GM12878 (cell line): ENCODE measurements at regions not wholly inside any gene's neighbourhood (a gene's known extent, or its start where the extent isn't known, plus 50 kb on each side); places are given as distances from the start of the nearest gene placed in this dataset.

ENCODE experiments used
- ATAC-seq: fragments of 200-7000 bp; cut with Tn5 transposase; 3 replicates; pipeline ENCODE4 v1.9.1; 2020; ENCODE audit warnings: mild to moderate bottlenecking, moderate library complexity
- BruUV-seq: library from RNA; stranded (reverse); fragments of 400-500 nt; replicated peaks from 2 replicates; lab custom pipeline; 2021; lab: Mats Ljungman, UMichigan
- CTCF ChIA-PET: fragments of 300-600 bp; sonication (Branson Sonifier 250); formaldehyde crosslinking; extraction: SDS; loops from one replicate; lab custom pipeline; 2021; ENCODE audit warnings: inconsistent platforms; lab: Yijun Ruan, JAX
- POLR2A ChIA-PET: fragments of 350-600 bp; formaldehyde crosslinking; extraction: SDS; loops from one replicate; lab custom pipeline; 2021; ENCODE audit warnings: inconsistent platforms; lab: Charles Lee
- RAD21 ChIA-PET: fragments of 300-600 bp; sonication (Branson Sonifier 250); formaldehyde crosslinking; loops from one replicate; lab custom pipeline; 2023; ENCODE audit warnings: antibody characterized with exemption; ENCODE audit not compliant: unreplicated experiment; lab: Charles Lee
- SMC1A ChIA-PET: fragments of 300-600 bp; sonication (Branson Sonifier 250); formaldehyde crosslinking; loops from one replicate; lab custom pipeline; 2023; ENCODE audit not compliant: unreplicated experiment, uncharacterized antibody; lab: Charles Lee
- DNase-seq: peaks from one replicate; pipeline ENCODE4 v3.0.0-alpha.2; 2011; ENCODE audit warnings: low read depth, low spot score
- FAIRE-seq: peaks from 3 replicates; lab custom pipeline; 2011; peaks lifted over from hg19 to GRCh38; lab: Jason Lieb, UNC
- H2AFZ ChIP-seq: 2 replicates; pipeline ENCODE4 v1.6.0; 2011; ENCODE audit warnings: low read depth, low read length, control low read depth; ENCODE audit not compliant: control insufficient read depth
- H3K27ac ChIP-seq: 2 replicates; pipeline ENCODE4 v1.5.1; 2011; ENCODE audit warnings: control low read depth; ENCODE audit not compliant: control insufficient read depth, insufficient read depth
- H3K27me3 ChIP-seq, 2 experiments: replicated peaks in 1 of 2; 2 replicates each; pipeline versions ENCODE4 v1.6.0 to v1.6.1; 2011; ENCODE audit warnings: low read length in 1 of 2; ENCODE audit not compliant: control insufficient read depth in 2 of 2, insufficient read depth in 2 of 2
- H3K36me3 ChIP-seq, 2 experiments: 2 replicates each; pipeline ENCODE4 v1.5.1; 2011; ENCODE audit warnings: low read length in 1 of 2; ENCODE audit not compliant: control insufficient read depth in 2 of 2, insufficient read depth in 2 of 2
- H3K4me1 ChIP-seq: 2 replicates; pipeline ENCODE4 v1.6.1; 2011; ENCODE audit warnings: mild to moderate bottlenecking, low read length, moderate library complexity, mixed read lengths; ENCODE audit not compliant: control insufficient read depth, insufficient read depth
- H3K4me2 ChIP-seq: 2 replicates; pipeline ENCODE4 v1.6.0; 2011; ENCODE audit warnings: control low read depth; ENCODE audit not compliant: control insufficient read depth, insufficient read depth
- H3K4me3 ChIP-seq: fragments of 200-600 bp; sonication (generic); 2 replicates; pipeline ENCODE4 v1.5.1; 2016
- H3K79me2 ChIP-seq: 2 replicates; pipeline ENCODE4 v1.6.0; 2011; ENCODE audit warnings: low read length; ENCODE audit not compliant: control insufficient read depth, insufficient read depth
- H3K9ac ChIP-seq: 2 replicates; pipeline ENCODE4 v1.8.0; 2011; ENCODE audit warnings: low read length, control low read depth, mixed read lengths; ENCODE audit not compliant: control insufficient read depth, insufficient read depth
- H3K9me3 ChIP-seq: replicated peaks from 3 replicates; pipeline ENCODE4 v1.5.1; 2011; ENCODE audit warnings: mild to moderate bottlenecking, low read length; ENCODE audit not compliant: control insufficient read depth, insufficient read depth
- H4K20me1 ChIP-seq: 2 replicates; pipeline ENCODE4 v1.6.0; 2011; ENCODE audit not compliant: control insufficient read depth, insufficient read depth
- BCL11A ChIP-seq: IDR thresholded peaks from 2 replicates; pipeline ENCODE4 v1.6.1; 2011; ENCODE audit warnings: low read depth, low read length
- CEBPB ChIP-seq, 2 experiments: fragments of 150-350 bp in 1 of 2; IDR thresholded peaks; 2 replicates each; pipeline ENCODE4 v1.6.1; 2012 to 2014; ENCODE audit warnings: low read depth in 2 of 2, low read length in 2 of 2, borderline replicate concordance in 1 of 2, inconsistent platforms in 1 of 2
- CHD2 ChIP-seq: IDR thresholded peaks from 2 replicates; pipeline ENCODE4 v1.6.1; 2011; ENCODE audit warnings: low read depth, low read length, improper control_type of control experiment, borderline replicate concordance
- FOS ChIP-seq: IDR thresholded peaks from 3 replicates; pipeline ENCODE4 v1.6.1; 2011; ENCODE audit warnings: borderline replicate concordance; ENCODE audit not compliant: insufficient read length; ENCODE audit errors: extremely low read depth
- IKZF1 ChIP-seq: fragments of 450-650 bp; conservative IDR thresholded peaks from 2 replicates; pipeline ENCODE4 v1.6.1; 2017; ENCODE audit warnings: antibody characterized with exemption, mild to moderate bottlenecking
- JUNB ChIP-seq: IDR thresholded peaks from 2 replicates; pipeline ENCODE4 v1.6.1; 2016; ENCODE audit warnings: antibody characterized with exemption, mild to moderate bottlenecking
- LARP7 ChIP-seq: fragments of 450-650 bp; IDR thresholded peaks from 2 replicates; pipeline ENCODE4 v1.6.1; 2017; ENCODE audit warnings: mild to moderate bottlenecking
- MEF2A ChIP-seq: IDR thresholded peaks from 2 replicates; pipeline ENCODE4 v1.6.1; 2011; ENCODE audit warnings: low read depth, mild to moderate bottlenecking, low read length, moderate library complexity; ENCODE audit not compliant: insufficient read depth
- MYB ChIP-seq: fragments of 150-350 bp; IDR thresholded peaks from 2 replicates; pipeline ENCODE4 v1.6.1; 2014; ENCODE audit warnings: mild to moderate bottlenecking, low read depth, low read length, borderline replicate concordance
- RB1 ChIP-seq: fragments of 450-650 bp; formaldehyde crosslinking; IDR thresholded peaks from 2 replicates; pipeline ENCODE4 v1.6.1; 2017; ENCODE audit warnings: mild to moderate bottlenecking, borderline replicate concordance
- RCOR1 ChIP-seq: conservative IDR thresholded peaks from 2 replicates; pipeline ENCODE4 v1.6.1; 2012; ENCODE audit warnings: low read depth, low read length, improper control_type of control experiment
- RELA ChIP-seq: fragments of 450-650 bp; IDR thresholded peaks from 2 replicates; pipeline ENCODE4 v1.8.0; 2014; ENCODE audit warnings: borderline replicate concordance; ENCODE audit not compliant: partially characterized antibody
- SMARCA5 ChIP-seq: fragments of 450-650 bp; IDR thresholded peaks from 2 replicates; pipeline ENCODE4 v1.6.1; 2017; ENCODE audit warnings: mild to moderate bottlenecking
- SP1 ChIP-seq: IDR thresholded peaks from one replicate; pipeline ENCODE4 v1.6.1; 2011; ENCODE audit warnings: low read depth, low read length
- WGBS: methylation state at CpG from one replicate; pipeline ENCODE4 v1.1.6; 2016; ENCODE audit warnings: low lambda C conversion rate; ENCODE audit not compliant: insufficient replicate concordance, insufficient coverage; ENCODE audit errors: missing lambda C conversion rate; 5-methylcytosine and 5-hydroxymethylcytosine counted together
- in situ Hi-C: fragments of 300-500 bp; cut with MboI; formaldehyde crosslinking; loops from 9 replicates; pipeline ENCODE4 v1.14.3; 2018; ENCODE audit warnings: mixed read lengths
- intact Hi-C: fragments of 100-400 bp; cut with micrococcal nuclease; formaldehyde crosslinking; loops from one replicate; pipeline ENCODE4 v1.14.2; 2022; ENCODE audit not compliant: unreplicated experiment
- TF ChIP-seq, protein P1 (sequence below): fragments of 450-650 bp; IDR thresholded peaks from 2 replicates; pipeline ENCODE4 v1.6.1; 2016; ENCODE audit warnings: mild to moderate bottlenecking

DNA sequence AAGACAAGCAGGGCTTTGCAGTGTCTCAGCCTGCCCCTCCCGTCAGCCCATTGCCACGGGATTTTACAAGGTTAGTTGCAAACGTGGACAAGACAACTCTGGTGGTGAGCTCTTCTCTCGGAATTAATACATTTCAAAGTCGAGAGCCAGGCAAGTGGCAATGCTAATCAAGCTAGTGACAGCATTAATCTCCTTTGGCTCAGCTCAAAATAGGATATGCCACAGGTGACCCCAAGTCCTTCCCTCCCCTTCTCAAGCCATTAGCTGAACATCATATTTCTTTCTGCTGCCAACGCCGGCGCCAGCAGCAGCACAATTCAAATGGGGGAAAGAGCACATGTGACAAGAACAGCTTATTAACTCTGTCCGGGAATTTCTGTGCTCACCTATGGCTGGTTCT is 190.1 kb downstream of the ATPSCKMT start (continued):
- no peak for TF ChIP-seq MEF2A
- no peak for TF ChIP-seq CEBPB (IDR thresholded peaks at IDR 0.05; ENCODE audit: borderline replicate concordance in 1 of 2, low read depth in 2 of 2, low read length in 2 of 2)

DNA sequence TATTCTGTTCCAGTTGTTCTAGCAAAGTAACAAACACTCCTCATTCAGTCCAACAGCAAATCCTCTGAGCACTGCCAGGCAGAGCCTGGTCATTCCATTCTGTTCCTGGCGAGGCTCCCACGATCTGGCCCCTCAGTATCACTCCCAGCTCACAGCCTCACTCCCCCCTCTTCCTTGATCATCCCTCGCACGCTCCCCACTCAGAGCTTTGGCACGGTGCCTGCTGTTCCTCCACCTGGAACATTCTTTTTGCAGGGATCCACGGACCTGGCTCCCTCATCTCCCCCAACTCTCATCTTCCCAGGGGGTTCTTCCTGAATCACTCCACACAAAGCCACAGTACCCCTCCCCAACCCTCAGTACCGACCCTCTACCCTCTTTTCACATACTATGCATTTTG is 192.3 kb downstream of the ATPSCKMT start:
- DNase-seq (no peak), FAIRE-seq (no peak), ATAC-seq (no peak)
- Histone ChIP-seq H3K4me2 (no peak overlapping the region), H3K4me1 (no peaks in the 10 kb centered on the region), H3K4me3 (no peak overlapping the region), H3K36me3 (no peaks in the 10 kb centered on the region), H4K20me1 (no peaks in the 10 kb centered on the region), H3K9ac (no peak overlapping the region), H3K9me3 (no peaks in the 10 kb centered on the region; the same call in 2 of the 3 replicates), H3K27ac (no peak overlapping the region), H3K79me2 (no peaks in the 10 kb centered on the region), H2AFZ (no peak overlapping the region), H3K27me3 (no peaks in the 10 kb centered on the region)
- ChIA-PET SMC1A (no interaction called here), CTCF (no interaction called here), POLR2A (no interaction called here), RAD21 (no interaction called here)
- intact Hi-C loops: no loop called here
- in situ Hi-C loops: no loop called here
- no peak for TF ChIP-seq RELA
- TF ChIP-seq JUNB: no peak
- TF ChIP-seq MYB: no peak
- TF ChIP-seq SMARCA5: no peak
- TF ChIP-seq LARP7: no peak
- no peak for TF ChIP-seq FOS
- TF ChIP-seq, protein P1, sequence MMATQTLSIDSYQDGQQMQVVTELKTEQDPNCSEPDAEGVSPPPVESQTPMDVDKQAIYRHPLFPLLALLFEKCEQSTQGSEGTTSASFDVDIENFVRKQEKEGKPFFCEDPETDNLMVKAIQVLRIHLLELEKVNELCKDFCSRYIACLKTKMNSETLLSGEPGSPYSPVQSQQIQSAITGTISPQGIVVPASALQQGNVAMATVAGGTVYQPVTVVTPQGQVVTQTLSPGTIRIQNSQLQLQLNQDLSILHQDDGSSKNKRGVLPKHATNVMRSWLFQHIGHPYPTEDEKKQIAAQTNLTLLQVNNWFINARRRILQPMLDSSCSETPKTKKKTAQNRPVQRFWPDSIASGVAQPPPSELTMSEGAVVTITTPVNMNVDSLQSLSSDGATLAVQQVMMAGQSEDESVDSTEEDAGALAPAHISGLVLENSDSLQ: no peak
- no peak for TF ChIP-seq RCOR1
- no peak for TF ChIP-seq SP1
- TF ChIP-seq CHD2: no peak
- no peak for TF ChIP-seq BCL11A
- TF ChIP-seq IKZF1: no peak
- no peak for TF ChIP-seq RB1
- BruUV-seq: no TSS peak
- WGBS: 32% methylated on average over 7 of the region's 7 CpGs
